Left lung (tissue), 4 donors: ENCODE measurements at regions not wholly inside any gene's neighbourhood (a gene's known extent, or its start where the extent isn't known, plus 50 kb on each side); places are given as distances from the start of the nearest gene placed in this dataset.

ENCODE experiments used
- ATAC-seq: fragments of 200-7000 bp; cut with Tn5 transposase; one replicate; pipeline ENCODE4 v1.9.1; 2020; ENCODE audit warnings: moderate library complexity
- DNase-seq, 4 donors: peaks; one replicate each; pipeline ENCODE4 v3.0.0-alpha.2; 2013 to 2020
- H3K27ac ChIP-seq, 2 donors: fragments of 200-600 bp; sonication (generic) in 1 of 2; one replicate each; pipeline versions ENCODE4 v1.5.0 to v1.8.0; 2020 to 2021
- H3K27me3 ChIP-seq, 2 donors: fragments of 200-600 bp; sonication (generic) in 1 of 2; one replicate each; pipeline versions ENCODE4 v1.5.0 to v1.8.0; 2020 to 2021
- H3K36me3 ChIP-seq, 2 donors: fragments of 200-600 bp; sonication (generic) in 1 of 2; one replicate each; pipeline versions ENCODE4 v1.5.0 to v1.8.0; 2020 to 2021
- H3K4me1 ChIP-seq, 2 donors: fragments of 200-600 bp; one replicate each; pipeline ENCODE4 v1.8.0; 2021
- H3K4me3 ChIP-seq, 2 donors: fragments of 200-600 bp; sonication (generic) in 1 of 2; one replicate each; pipeline versions ENCODE4 v1.5.0 to v1.8.0; 2020 to 2021; ENCODE audit warnings: mild to moderate bottlenecking in 1 of 2
- H3K9me3 ChIP-seq, 2 donors: fragments of 200-600 bp; sonication (generic) in 1 of 2; one replicate each; pipeline versions ENCODE4 v1.5.0 to v1.8.0; 2020 to 2021
- CTCF ChIP-seq, 2 donors: fragments of 200-600 bp; sonication (generic) in 1 of 2; IDR thresholded peaks; one replicate each; pipeline versions ENCODE4 v1.5.0 to v1.8.0; 2021; ENCODE audit warnings: antibody characterized with exemption in 2 of 2
- intact Hi-C, 2 donors: fragments of 100-400 bp; cut with DNase I; formaldehyde crosslinking; loops; one replicate each; pipeline versions ENCODE4 v1.11.2 to v1.14.2; 2022
- donor health status: DM: no; HTN: yes; CAD: no.
- donor health status: DM: no; HTN: no; CAD: no.

- H3K4me1 ChIP-seq = peaks cover 0 to 5% of the 10 kb centered on the region in 2 donors
- H3K9me3 ChIP-seq = no peaks in the 10 kb centered on the region
- DNase-seq (no peak), ATAC-seq (no peak)
- H3K36me3 ChIP-seq = no peaks in the 10 kb centered on the region
- no peak overlapping the region for H3K27ac ChIP-seq
- no peaks in the 10 kb centered on the region for H3K27me3 ChIP-seq
- H3K4me3 ChIP-seq = no peak overlapping the region
- no peak for TF ChIP-seq CTCF (IDR thresholded peaks at IDR 0.05)
- intact Hi-C loops = no loop called here
Observed at GRCh38 chr13:42398533-42398932, 126.6 kb downstream of the AKAP11 start.

- TF ChIP-seq CTCF (IDR thresholded peaks at IDR 0.05) = no peak
- Histone ChIP-seq H3K27me3 (no peaks in the 10 kb centered on the region), H3K9me3 (no peaks in the 10 kb centered on the region), H3K4me3 (no peak overlapping the region), H3K27ac (no peak overlapping the region), H3K36me3 (no peaks in the 10 kb centered on the region), H3K4me1 (no peaks in the 10 kb centered on the region)
- ATAC-seq (no peak), DNase-seq (no peak)
- intact Hi-C loops = no loop called here
Observed at GRCh38 chr13:42400188-42400833, 128.4 kb downstream of the AKAP11 start.

- Histone ChIP-seq H3K27me3 (no peaks in the 10 kb centered on the region), H3K4me3 (no peak overlapping the region), H3K36me3 (no peaks in the 10 kb centered on the region), H3K4me1 (no peaks in the 10 kb centered on the region), H3K27ac (no peak overlapping the region), H3K9me3 (no peaks in the 10 kb centered on the region)
- TF ChIP-seq CTCF (IDR thresholded peaks at IDR 0.05) = no peak
- intact Hi-C loops = no loop called here
- DNase-seq = no peak
- no peak for ATAC-seq
Observed at GRCh38 chr13:42401376-42401775, 129.4 kb downstream of the AKAP11 start.

GRCh38 chr13:42405665-42406390 lies 133.9 kb downstream of the AKAP11 start:
- intact Hi-C loops = no loop called here
- Histone ChIP-seq H3K27me3 (no peaks in the 10 kb centered on the region), H3K4me3 (no peak overlapping the region), H3K27ac (no peak overlapping the region), H3K4me1 (no peaks in the 10 kb centered on the region), H3K9me3 (no peaks in the 10 kb centered on the region), H3K36me3 (no peaks in the 10 kb centered on the region)
- DNase-seq (no peak), ATAC-seq (no peak)
- no peak for TF ChIP-seq CTCF (IDR thresholded peaks at IDR 0.05)

- DNase-seq (peak in 1 of 4 donors; percentile 21), ATAC-seq (no peak)
- Histone ChIP-seq H3K4me3 (no peak overlapping the region), H3K36me3 (no peaks in the 10 kb centered on the region), H3K4me1 (no peaks in the 10 kb centered on the region), H3K27me3 (no peaks in the 10 kb centered on the region), H3K27ac (no peak overlapping the region), H3K9me3 (no peaks in the 10 kb centered on the region)
- intact Hi-C loops = no loop called here
- no peak for TF ChIP-seq CTCF (IDR thresholded peaks at IDR 0.05)
Observed at GRCh38 chr13:42409075-42409474, 137.1 kb downstream of the AKAP11 start.
